Neuronal stem cell (in vitro differentiated cells): ENCODE measurements at regions not wholly inside any gene's neighbourhood (a gene's known extent, or its start where the extent isn't known, plus 50 kb on each side); places are given as distances from the start of the nearest gene placed in this dataset.

Experiments used
- DNase-seq: peaks from one replicate; pipeline ENCODE4 v3.0.0-alpha.2; 2013; ENCODE audit warnings: low spot score
- H2AFZ ChIP-seq: one replicate; pipeline ENCODE4 v1.6.1; 2013; ENCODE audit warnings: mild to moderate bottlenecking, low read length, inconsistent platforms
- H2AK5ac ChIP-seq: 2 replicates; pipeline ENCODE4 v1.6.1; 2013; ENCODE audit warnings: low read depth, mild to moderate bottlenecking, inconsistent platforms, low read length, moderate library complexity, mixed read lengths
- H2BK120ac ChIP-seq: 2 replicates; pipeline ENCODE4 v1.6.1; 2013; ENCODE audit warnings: low read depth, mild to moderate bottlenecking, inconsistent platforms, low read length, moderate library complexity, mixed read lengths
- H2BK12ac ChIP-seq: one replicate; pipeline ENCODE4 v1.6.1; 2013; ENCODE audit warnings: low read length, inconsistent platforms
- H2BK15ac ChIP-seq: 2 replicates; pipeline ENCODE4 v1.6.1; 2013; ENCODE audit warnings: mild to moderate bottlenecking, low read length, inconsistent platforms, mixed read lengths
- H2BK5ac ChIP-seq: one replicate; pipeline ENCODE4 v1.6.1; 2013; ENCODE audit warnings: inconsistent platforms, mild to moderate bottlenecking, low read length, moderate library complexity
- H3K14ac ChIP-seq: one replicate; pipeline ENCODE4 v1.6.1; 2013; ENCODE audit warnings: low read length, inconsistent platforms
- H3K18ac ChIP-seq: 2 replicates; pipeline ENCODE4 v1.6.1; 2013; ENCODE audit warnings: low read length, inconsistent platforms
- H3K23ac ChIP-seq: 2 replicates; pipeline ENCODE4 v1.6.1; 2013; ENCODE audit warnings: low read depth, mild to moderate bottlenecking, mixed read lengths, low read length, inconsistent platforms; ENCODE audit not compliant: poor library complexity
- H3K27ac ChIP-seq: replicated peaks from 3 replicates; pipeline ENCODE4 v1.5.1; 2013; ENCODE audit warnings: low read length, inconsistent platforms
- H3K27me3 ChIP-seq, 3 experiments: 2 replicates each; pipeline ENCODE4 v1.6.1; 2013; ENCODE audit warnings: low read length in 3 of 3, mild to moderate bottlenecking in 2 of 3, inconsistent platforms in 1 of 3, low read depth in 1 of 3, mixed read lengths in 1 of 3, moderate library complexity in 1 of 3; ENCODE audit not compliant: control insufficient read depth in 3 of 3, insufficient read depth in 3 of 3
- H3K36me3 ChIP-seq, 2 donors: replicated peaks in 1 of 2; 2 replicates each; pipeline ENCODE4 v1.6.1; 2013; ENCODE audit warnings: low read length in 2 of 2; ENCODE audit not compliant: control insufficient read depth in 2 of 2, insufficient read depth in 2 of 2
- H3K4ac ChIP-seq: 2 replicates; pipeline ENCODE4 v1.6.1; 2013; ENCODE audit warnings: inconsistent platforms, mild to moderate bottlenecking, low read length, moderate library complexity
- H3K4me1 ChIP-seq, 2 donors: 1 replicate in 1 of 2; 2 replicates in 1 of 2; pipeline ENCODE4 v1.6.1; 2013; ENCODE audit warnings: low read length in 2 of 2, low read depth in 1 of 2; ENCODE audit not compliant: control insufficient read depth in 2 of 2, insufficient read depth in 1 of 2
- H3K4me2 ChIP-seq: one replicate; pipeline ENCODE4 v1.6.1; 2013; ENCODE audit warnings: mild to moderate bottlenecking, low read length, inconsistent platforms; ENCODE audit not compliant: insufficient read depth, poor library complexity, severe bottlenecking
- H3K4me3 ChIP-seq, 2 donors: 2 replicates each; pipeline ENCODE4 v1.5.1; 2013; ENCODE audit warnings: low read length in 2 of 2, mild to moderate bottlenecking in 2 of 2, inconsistent platforms in 1 of 2, moderate library complexity in 1 of 2
- H3K79me1 ChIP-seq: one replicate; pipeline ENCODE4 v1.6.1; 2013; ENCODE audit warnings: low read depth, mild to moderate bottlenecking, inconsistent platforms, low read length, moderate library complexity
- H3K9ac ChIP-seq: one replicate; pipeline ENCODE4 v1.6.1; 2013; ENCODE audit warnings: mild to moderate bottlenecking, low read depth, low read length, inconsistent platforms; ENCODE audit not compliant: poor library complexity
- H3K9me3 ChIP-seq, 2 donors: replicated peaks in 1 of 2; 2 replicates each; pipeline versions ENCODE3 to v1.6.1; 2013; ENCODE audit warnings: low read length in 2 of 2, mild to moderate bottlenecking in 2 of 2, inconsistent platforms in 1 of 2, low read depth in 1 of 2, mixed read lengths in 1 of 2, moderate library complexity in 1 of 2; ENCODE audit not compliant: control insufficient read depth in 2 of 2, insufficient read depth in 1 of 2
- H4K8ac ChIP-seq: one replicate; pipeline ENCODE4 v1.6.1; 2013; ENCODE audit warnings: low read depth, mild to moderate bottlenecking, inconsistent platforms, low read length, moderate library complexity
- H4K91ac ChIP-seq: one replicate; pipeline ENCODE4 v1.6.1; 2013; ENCODE audit warnings: low read length, low read depth, mild to moderate bottlenecking, inconsistent platforms; ENCODE audit not compliant: poor library complexity
- WGBS, 2 donors: extraction: QIAGEN DNeasy Blood & Tissue Kit; methylation state at CpG; one replicate each; pipeline ENCODE4 v1.1.7; 2013; ENCODE audit warnings: missing lambda C conversion rate in 2 of 2, mixed read lengths in 1 of 2; ENCODE audit not compliant: insufficient read length in 2 of 2, insufficient replicate concordance in 1 of 2; ENCODE audit errors: extremely low coverage in 2 of 2; 5-methylcytosine and 5-hydroxymethylcytosine counted together

DNA sequence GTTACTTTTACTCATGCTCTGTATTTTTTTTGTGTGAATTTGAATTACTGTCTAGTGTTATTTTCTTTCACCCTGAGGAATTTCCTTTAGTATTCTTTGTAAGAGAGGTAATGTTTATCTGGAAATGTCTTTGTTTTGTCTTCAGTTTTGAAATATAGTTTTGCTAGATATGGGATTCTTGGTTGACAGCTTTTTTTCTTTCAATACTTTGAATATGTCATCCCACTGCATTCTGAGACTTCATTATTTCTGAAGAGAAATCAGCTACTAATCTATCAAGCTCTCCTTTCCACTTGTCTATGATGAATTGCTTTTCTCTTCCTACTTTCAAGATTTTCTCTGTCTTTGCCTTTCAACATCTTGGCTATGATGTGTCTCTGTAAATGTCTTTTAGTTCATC is 217.0 kb upstream of the CASK start:
- no peak for DNase-seq
- H2BK120ac ChIP-seq = no peak overlapping the region
- no peak overlapping the region for H3K4me2 ChIP-seq
- H2AK5ac ChIP-seq = no peak overlapping the region
- H4K91ac ChIP-seq = no peak overlapping the region
- no peak overlapping the region for H2BK5ac ChIP-seq
- H2AFZ ChIP-seq = no peak overlapping the region
- no peaks in the 10 kb centered on the region for H3K4me1 ChIP-seq
- no peak overlapping the region for H3K18ac ChIP-seq
- H3K9me3 ChIP-seq = no peaks in the 10 kb centered on the region
- H3K36me3 ChIP-seq = no peaks in the 10 kb centered on the region
- H3K4me3 ChIP-seq = no peak overlapping the region
- H3K14ac ChIP-seq = no peak overlapping the region
- no peak overlapping the region for H2BK12ac ChIP-seq
- no peaks in the 10 kb centered on the region for H3K27me3 ChIP-seq
- H3K27ac ChIP-seq = no peak overlapping the region
- no peak overlapping the region for H3K4ac ChIP-seq
- H3K23ac ChIP-seq = no peak overlapping the region
- no peak overlapping the region for H2BK15ac ChIP-seq
- H3K79me1 ChIP-seq = no peaks in the 10 kb centered on the region
- H4K8ac ChIP-seq = no peak overlapping the region
- no peak overlapping the region for H3K9ac ChIP-seq

DNA sequence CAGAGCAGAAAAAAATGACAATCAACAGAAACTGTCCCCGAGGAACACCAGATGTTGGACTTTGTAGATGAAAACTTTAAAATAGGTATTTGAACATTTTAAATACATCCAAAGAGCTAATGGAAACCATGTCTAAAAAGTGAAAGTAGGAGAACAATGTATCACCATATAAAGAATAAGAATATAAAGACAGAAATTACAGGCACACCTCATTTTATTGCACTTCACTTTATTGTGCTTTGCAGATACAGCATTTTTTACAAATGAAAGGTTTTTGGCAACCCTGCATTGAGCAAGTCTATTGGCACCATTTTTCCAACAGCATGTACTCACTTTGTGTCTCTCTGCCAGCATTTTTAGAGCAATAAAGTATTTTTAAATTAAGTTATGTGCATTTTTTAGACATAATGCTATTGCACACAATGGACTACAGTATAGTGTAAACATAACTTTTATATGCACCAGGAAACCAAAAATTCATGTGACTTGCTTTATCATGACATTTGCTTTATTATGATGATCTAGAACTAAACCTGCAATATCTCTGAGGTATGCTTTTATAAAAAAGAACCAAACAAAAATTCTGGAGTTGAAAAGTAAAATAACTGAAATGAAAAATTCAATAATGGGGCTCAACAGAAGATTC is 212.4 kb upstream of the CASK start:
- H3K18ac ChIP-seq = no peak overlapping the region
- H2BK120ac ChIP-seq = no peak overlapping the region
- H4K91ac ChIP-seq = no peak overlapping the region
- no peak overlapping the region for H3K4me2 ChIP-seq
- no peaks in the 10 kb centered on the region for H3K36me3 ChIP-seq
- no peak overlapping the region for H3K14ac ChIP-seq
- H3K79me1 ChIP-seq = no peaks in the 10 kb centered on the region
- H3K27ac ChIP-seq = no peak overlapping the region
- H3K9me3 ChIP-seq = no peaks in the 10 kb centered on the region
- H2BK5ac ChIP-seq = no peak overlapping the region
- H2BK15ac ChIP-seq = no peak overlapping the region
- no peak overlapping the region for H3K9ac ChIP-seq
- H3K4me1 ChIP-seq = no peaks in the 10 kb centered on the region
- no peak overlapping the region for H3K4ac ChIP-seq
- no peak overlapping the region for H4K8ac ChIP-seq
- no peak overlapping the region for H2AK5ac ChIP-seq
- H3K23ac ChIP-seq = no peak overlapping the region
- no peak for DNase-seq
- no CpG with 5 or more reads among the region's 1 CpG for WGBS, 2 donors
- no peak overlapping the region for H3K4me3 ChIP-seq
- no peaks in the 10 kb centered on the region for H3K27me3 ChIP-seq
- no peak overlapping the region for H2BK12ac ChIP-seq
- H2AFZ ChIP-seq = no peak overlapping the region

DNA sequence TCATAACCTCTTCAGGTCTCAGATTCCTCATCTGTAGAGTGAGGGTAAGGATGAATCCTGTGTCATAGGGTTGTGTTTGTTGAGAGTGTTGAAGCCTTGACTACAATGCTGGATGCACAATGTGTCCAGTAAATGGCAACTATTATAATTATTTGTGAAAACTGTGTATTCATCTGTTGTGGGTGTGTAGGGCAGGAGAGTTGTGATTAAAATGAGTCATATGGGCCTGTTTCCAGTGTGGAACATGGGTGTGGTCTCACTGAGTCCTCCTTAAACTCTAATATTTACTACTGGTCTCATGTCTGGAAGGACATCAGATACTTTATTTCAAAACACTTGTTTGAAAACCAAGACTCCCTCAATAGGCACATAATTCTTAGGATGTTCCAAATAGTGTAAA is 208.5 kb upstream of the CASK start:
- H2BK12ac ChIP-seq = no peak overlapping the region
- no peak overlapping the region for H2BK120ac ChIP-seq
- H2BK5ac ChIP-seq = no peak overlapping the region
- no peak overlapping the region for H3K4me3 ChIP-seq
- H2BK15ac ChIP-seq = no peak overlapping the region
- no peak overlapping the region for H3K18ac ChIP-seq
- H3K14ac ChIP-seq = no peak overlapping the region
- no peak overlapping the region for H3K9ac ChIP-seq
- H3K27ac ChIP-seq = no peak overlapping the region
- H3K79me1 ChIP-seq = no peaks in the 10 kb centered on the region
- H3K23ac ChIP-seq = no peak overlapping the region
- H2AK5ac ChIP-seq = no peak overlapping the region
- no peaks in the 10 kb centered on the region for H3K36me3 ChIP-seq
- H2AFZ ChIP-seq = no peak overlapping the region
- no peak overlapping the region for H4K91ac ChIP-seq
- H3K27me3 ChIP-seq = no peaks in the 10 kb centered on the region
- no peaks in the 10 kb centered on the region for H3K4me1 ChIP-seq
- H3K9me3 ChIP-seq = no peaks in the 10 kb centered on the region
- no peak overlapping the region for H3K4ac ChIP-seq
- no peak overlapping the region for H3K4me2 ChIP-seq
- H4K8ac ChIP-seq = no peak overlapping the region
- DNase-seq = no peak

DNA sequence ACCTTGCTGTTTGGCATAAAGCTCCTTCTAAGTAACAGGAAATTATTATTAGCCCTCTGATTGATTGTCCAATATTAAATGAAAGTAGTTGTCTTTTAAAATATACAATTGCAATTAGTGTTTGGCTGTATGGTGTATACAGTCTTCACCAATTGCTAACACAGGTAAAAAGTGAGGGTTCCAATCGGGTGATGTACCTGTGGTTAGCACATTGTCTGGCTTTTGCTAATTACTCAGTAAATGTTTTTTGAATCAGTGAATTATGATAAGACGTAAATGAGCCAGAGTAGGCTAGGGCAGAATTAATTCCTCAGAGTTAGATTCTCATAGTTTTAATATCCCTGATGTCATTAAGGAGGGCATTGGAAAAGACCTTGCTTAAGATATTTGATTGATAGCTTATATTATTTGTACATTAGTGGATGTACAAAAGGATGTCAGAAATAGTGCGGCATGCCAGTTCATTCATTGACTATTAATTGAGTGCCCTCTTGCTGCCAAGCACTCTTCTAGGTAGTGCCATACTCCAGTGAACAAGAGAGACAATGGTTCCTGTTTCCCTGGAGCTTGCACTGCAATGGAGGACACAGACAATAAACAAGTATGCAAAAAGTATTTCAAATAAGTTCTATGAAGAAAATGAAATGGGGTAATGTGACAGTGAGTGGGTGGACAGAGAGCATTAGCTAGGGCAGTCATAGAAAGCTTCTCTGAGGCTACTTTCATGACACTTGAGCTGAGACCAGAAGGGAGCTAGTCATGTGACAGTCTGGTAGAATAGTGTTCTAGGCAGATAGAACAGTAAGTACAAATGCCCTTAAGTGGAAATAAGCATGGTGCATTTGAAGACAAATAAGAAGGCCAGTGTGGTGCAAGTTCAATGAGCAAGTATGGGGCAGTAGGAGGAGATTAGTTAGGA is 205.9 kb upstream of the CASK start:
- no CpG with 5 or more reads among the region's 3 CpGs for WGBS, 2 donors

More for the DNA sequence above, 205.9 kb upstream of the CASK start:
- H3K9ac ChIP-seq = no peak overlapping the region
- no peak overlapping the region for H4K8ac ChIP-seq
- H3K27me3 ChIP-seq = no peaks in the 10 kb centered on the region
- no peak overlapping the region for H2BK120ac ChIP-seq
- H2BK5ac ChIP-seq = no peak overlapping the region
- no peaks in the 10 kb centered on the region for H3K36me3 ChIP-seq
- H3K4me1 ChIP-seq = no peaks in the 10 kb centered on the region
- H3K18ac ChIP-seq = no peak overlapping the region
- H3K23ac ChIP-seq = no peak overlapping the region
- no peak for DNase-seq
- no peak overlapping the region for H3K4me2 ChIP-seq
- H3K9me3 ChIP-seq = no peaks in the 10 kb centered on the region
- no peak overlapping the region for H3K27ac ChIP-seq
- H3K4me3 ChIP-seq = no peak overlapping the region
- no peak overlapping the region for H2AFZ ChIP-seq
- H3K4ac ChIP-seq = no peak overlapping the region
- H2AK5ac ChIP-seq = no peak overlapping the region
- H2BK12ac ChIP-seq = no peak overlapping the region
- H2BK15ac ChIP-seq = no peak overlapping the region
- no peak overlapping the region for H3K14ac ChIP-seq
- no peaks in the 10 kb centered on the region for H3K79me1 ChIP-seq
- H4K91ac ChIP-seq = no peak overlapping the region
